Activated CD4-positive, alpha-beta T cell treated with anti-CD3 and anti-CD28 coated beads, Interleukin-10, Interleukin-2, amounts not matched to agents 100 ng/mL and 50 ng/mL, durations not matched to agents 16 hours and 8 hours (primary cell): ENCODE measurements at regions not wholly inside any gene's neighbourhood (a gene's known extent, or its start where the extent isn't known, plus 50 kb on each side); places are given as distances from the start of the nearest gene placed in this dataset.
"Not testable (repeated sequence)": the region's sequence is repeated elsewhere in the genome, so short reads cannot be mapped to it uniquely, and the experiment has no call there.

Source experiments
- DNase-seq: peaks from one replicate; pipeline ENCODE4 v3.0.0-alpha.2; 2020

DNA sequence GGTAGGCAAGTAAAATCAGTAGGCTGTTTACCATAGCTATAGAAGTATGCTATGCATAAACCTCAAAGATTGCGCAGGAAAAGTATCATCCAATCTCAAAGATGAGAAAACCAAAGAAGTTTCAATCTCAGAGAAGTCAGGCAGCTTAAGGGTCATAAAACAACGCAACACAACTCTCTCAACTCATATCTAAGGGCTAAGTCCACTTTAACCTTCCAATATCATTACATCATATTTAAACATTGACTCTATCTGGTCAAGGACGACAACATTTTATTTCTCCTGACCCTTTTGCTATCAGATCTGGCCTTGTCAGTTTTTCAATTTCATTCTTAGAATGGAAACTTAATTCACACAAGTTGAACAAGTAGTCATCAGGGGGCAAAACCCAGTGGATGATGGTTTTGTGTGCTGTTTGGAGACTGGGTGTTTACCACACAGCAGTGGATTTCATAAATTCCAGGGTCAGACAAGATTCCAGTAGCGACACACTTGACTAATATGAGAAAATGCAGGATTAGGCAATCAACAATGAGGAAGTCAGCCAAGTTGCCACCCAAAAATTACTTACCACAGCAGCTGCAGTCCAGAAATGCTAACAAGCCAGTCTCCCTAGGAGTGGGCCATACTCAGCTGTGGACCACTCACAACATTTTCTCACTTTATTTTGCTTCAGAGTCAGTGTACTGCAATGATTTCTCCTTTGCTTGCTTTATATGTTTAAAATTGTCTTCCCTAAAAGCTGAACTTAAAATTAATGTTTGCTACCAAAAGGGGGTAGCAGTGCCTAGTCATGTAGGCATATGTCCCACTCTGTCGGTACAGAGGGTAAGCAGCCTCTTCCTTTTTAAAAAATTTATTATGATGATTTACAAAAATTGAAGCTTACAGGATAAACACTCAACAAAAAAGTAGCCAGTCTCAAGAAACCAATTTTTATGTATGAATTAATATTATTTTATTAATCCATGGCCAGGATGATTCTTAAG, 131.9 kb upstream of the NBPF9 start:
- not testable (repeated sequence) for DNase-seq

- DNase-seq, result not testable (repeated sequence)
Measured at GRCh38 chr1:149237515-149237914, 134.2 kb upstream of the NBPF9 start.

DNA sequence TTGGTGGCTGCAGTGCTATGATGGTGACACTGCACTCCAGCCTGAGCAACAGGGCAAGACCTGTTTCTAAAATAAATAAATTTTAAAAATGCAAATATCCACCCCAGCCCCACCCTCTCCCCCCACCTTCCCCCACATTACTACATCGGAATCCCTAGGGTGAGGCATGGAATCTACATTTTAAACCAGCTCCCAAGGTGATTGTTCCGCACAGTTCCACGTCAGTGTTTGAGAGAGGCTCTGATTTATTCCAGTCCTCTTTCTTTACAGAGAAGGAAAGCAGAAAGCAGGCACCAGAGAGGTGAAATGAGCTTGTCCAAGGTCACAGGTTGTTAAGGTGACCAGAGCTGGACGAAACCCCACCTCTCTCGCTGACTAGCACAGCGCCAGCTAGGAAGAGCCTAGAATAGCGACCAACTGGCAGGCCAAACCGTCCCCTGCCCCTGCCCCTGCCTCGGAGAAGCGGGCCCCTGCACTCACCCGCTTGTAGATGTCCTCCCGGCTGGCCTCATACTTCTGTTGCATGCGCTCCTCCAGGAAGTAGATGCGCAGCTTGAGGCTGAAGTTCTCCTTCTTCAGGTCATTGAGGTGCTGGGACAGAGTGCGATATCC, 136.7 kb upstream of the NBPF9 start:
- not testable (repeated sequence) for DNase-seq

GRCh38 chr1:149240530-149240929, 137.2 kb upstream of the NBPF9 start:
- not testable (repeated sequence) for DNase-seq

DNA sequence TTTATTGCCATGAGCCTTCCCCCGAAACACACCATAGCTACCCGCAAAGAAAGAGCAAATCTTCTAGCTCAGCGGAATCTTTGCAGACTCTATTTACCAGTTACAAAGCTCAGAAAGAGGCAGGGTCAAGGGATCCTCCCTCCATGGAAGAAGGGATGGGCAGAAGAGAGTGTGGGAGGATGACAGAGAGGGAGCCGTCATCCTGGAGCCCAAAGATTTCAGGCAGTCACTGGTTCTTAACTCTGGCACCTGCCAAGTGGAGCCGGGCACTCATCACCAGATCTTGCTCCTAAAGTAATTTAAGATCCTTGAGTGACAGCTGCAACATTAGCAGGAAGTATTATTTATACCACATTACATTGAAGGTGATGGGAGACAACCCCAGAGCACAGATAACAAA, 137.9 kb upstream of the NBPF9 start:
- DNase-seq, result not testable (repeated sequence)

DNA sequence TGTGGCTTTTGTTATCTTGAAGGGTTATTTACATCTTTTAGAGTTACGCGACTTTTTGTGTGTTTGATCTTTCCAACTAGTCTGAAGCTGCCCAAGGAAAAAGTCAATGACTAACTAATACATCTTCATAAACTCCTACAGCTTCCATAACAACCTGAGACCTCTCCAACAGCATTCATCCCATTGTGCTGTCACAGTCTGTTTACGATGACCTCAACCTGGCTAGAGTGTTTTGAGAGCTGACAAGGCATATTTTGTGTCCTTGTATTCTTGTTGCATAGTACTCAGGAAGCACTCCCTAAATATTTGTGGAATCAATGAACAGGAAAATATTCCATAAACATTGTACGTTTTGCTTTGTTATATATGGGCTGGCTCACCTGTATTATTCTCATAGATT, 140.2 kb upstream of the NBPF9 start:
- not testable (repeated sequence) for DNase-seq

DNA sequence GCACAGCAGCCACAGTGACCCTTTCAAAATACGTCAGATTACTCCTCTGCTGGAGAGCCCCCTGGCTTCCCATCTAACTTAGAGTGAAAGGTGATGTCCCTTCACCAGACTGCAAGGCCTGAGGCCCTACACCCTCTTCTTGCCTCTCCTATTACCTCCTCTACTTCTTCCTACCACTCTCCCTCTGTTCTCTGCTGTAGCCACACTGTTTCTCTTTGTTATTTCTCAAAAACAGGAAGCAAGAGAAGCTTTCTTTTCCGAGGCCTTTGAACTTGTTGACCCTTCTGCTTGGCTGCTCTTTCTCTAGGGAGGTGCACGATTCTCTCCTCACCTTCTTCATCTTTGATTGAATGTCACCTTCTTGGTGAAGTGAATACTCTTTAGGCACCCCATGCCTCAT, 141.3 kb upstream of the NBPF9 start:
- DNase-seq, result not testable (repeated sequence)

- not testable (repeated sequence) for DNase-seq
Measured at GRCh38 chr1:149246212-149246611, 142.9 kb upstream of the NBPF9 start.

GRCh38 chr1:149248610-149249009, 145.3 kb upstream of the NBPF9 start:
- not testable (repeated sequence) for DNase-seq

DNA sequence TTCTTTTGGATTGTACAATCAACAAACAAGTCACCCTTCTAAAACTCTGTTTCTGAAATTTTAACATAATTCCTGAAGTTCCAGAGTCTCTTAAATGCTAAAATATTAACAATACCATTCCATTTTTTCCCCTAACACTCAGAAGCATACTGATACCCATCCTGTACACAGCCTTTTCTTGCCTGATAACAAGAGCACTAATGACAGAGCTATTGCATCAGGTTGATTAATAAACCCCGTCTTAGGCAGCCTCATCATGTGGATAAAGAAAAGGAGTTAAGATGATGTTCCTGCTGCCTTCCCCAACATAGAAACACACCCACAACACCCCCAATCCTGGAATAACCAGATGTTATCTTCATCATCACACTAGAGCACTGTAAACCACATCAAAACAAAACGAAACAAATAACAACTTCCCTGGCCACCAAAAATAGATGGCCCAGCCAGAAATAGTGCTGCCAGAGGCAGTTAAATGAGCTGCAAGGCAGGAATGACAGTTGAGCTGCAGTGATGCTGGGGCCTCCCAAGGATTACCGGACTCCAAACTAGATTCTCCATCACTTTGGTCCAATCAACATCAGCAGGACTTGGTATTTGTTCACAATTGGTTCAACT, 146.6 kb upstream of the NBPF9 start:
- not testable (repeated sequence) for DNase-seq

- not testable (repeated sequence) for DNase-seq
Measured at GRCh38 chr1:149254894-149255847, 151.8 kb upstream of the NBPF9 start.

- not testable (repeated sequence) for DNase-seq
Measured at GRCh38 chr1:149260284-149260683, 156.9 kb upstream of the NBPF9 start.

DNA sequence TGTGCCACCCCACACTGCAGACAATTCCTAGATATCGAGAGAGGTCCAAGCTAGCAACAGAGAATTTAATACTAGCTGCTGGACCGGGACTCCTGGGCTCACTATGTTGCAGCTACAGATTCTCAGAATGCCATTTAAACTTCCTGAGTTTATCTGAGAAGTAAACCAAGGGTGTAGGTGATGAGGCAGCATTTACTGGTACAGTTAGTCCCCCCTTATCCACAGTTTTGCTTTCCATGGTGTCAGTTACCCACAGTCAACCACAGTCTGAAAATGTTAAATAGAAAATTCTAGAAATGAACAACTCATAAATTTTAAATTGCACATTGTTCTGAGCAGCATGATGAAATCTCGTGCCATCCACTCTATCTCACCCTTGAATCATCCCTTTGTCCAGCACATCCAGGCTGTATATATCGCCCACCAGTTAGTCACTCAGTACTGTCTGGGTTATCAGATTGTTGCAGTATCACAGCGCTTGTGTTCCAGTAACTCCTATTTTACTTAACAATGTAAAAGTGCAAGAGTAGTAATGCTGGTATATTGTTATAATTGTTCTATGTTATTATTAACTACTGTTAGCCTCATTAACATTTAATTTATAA, 157.5 kb upstream of the NBPF9 start:
- not testable (repeated sequence) for DNase-seq

DNA sequence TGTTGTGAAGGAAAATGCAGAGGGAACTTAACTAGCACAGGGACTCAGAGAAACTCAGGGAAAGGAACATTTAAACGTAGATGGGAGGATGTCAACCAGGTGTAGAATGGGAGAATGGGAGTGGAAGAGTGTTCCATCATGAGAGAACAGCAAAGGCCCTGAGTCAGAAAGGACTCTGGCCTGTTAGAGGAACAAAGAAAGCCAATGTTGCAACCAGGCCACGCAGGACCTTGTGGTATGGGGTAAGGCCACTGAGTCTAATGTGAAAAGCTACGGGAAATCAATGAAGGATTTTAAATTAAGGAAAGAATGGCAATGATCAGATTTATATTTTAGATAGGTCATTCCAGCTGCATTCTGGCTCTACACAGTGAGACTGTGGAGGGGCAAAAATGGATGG, 163.9 kb upstream of the NBPF9 start:
- DNase-seq, result not testable (repeated sequence)

DNA sequence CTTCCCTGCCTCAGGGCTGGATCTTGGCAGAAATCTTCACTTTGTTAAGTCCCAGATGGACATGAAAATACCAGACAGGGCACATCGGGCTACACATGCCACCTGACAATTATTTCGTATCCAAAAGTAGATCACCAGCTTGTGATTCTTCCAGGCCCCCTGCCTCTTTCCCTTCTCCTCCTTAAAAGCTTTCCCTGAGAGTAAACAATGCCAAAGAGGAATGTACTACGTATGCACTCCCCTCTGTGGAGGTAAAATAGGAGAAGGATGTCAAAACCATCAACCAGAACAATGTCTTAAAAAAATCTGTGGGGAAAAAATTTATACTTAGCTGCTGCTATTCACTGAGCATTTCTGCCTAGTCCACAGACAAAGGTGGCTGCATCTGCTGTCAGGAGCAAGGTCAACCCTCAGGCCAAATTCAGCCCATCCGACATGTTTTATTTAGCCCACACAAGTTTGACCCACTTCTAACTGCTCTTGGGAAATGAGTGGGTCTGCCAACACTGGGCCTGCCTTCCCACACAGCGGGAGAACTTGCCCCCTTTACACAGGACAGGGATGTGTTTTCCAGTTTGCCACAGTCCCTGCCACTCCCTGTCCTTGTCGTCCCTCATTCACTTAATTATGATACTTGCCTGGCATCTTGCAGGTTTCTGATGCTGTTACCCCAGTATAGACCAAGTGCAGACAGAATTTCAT, 165.8 kb upstream of the NBPF9 start:
- not testable (repeated sequence) for DNase-seq

- DNase-seq, result not testable (repeated sequence)
Measured at GRCh38 chr1:149269833-149270232, 166.5 kb upstream of the NBPF9 start.

- not testable (repeated sequence) for DNase-seq
Measured at GRCh38 chr1:149274493-149274892, 171.1 kb upstream of the NBPF9 start.

GRCh38 chr1:149275802-149276201, 172.5 kb upstream of the NBPF9 start:
- not testable (repeated sequence) for DNase-seq

DNA sequence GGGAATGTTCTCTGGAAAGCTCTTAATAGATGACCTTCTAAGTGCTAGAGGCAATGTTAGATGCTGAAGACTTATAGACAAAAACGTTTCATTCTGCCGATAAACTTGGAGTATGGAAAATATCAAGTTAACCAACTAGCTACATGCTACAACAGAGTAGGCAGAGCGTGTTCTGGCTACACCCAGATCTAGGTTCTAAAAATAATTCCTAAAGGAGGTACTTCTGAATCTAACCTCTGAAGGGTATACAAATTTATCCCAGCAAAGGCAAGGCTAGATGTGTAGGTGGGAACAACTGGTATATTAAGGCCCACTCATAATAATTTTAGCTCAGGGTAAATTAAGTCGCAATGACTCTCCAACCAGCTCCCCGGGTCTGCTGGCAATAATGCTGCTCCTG, 173.1 kb upstream of the NBPF9 start:
- not testable (repeated sequence) for DNase-seq

DNA sequence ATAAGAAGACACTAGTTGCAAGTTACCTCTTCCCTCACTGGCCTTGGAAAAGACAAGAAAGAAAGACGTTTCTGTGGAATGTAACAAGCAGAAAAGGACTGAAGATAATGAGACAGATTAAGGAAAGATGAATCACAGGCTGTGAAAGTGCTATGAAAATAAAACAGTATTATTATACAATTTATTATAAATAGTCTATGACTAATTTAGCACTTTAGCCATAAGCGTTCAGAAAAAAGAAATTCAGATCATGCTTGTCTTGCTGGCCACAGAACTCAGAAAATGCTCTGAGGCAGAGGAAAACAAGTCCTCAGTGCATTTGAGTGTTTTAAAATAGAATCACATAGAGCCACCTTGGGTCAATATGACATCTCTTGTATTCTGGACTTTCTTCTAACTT, 174.8 kb upstream of the NBPF9 start:
- not testable (repeated sequence) for DNase-seq

GRCh38 chr1:149279015-149279414, 175.7 kb upstream of the NBPF9 start:
- not testable (repeated sequence) for DNase-seq
